Lower lobe of right lung (tissue), 2 donors: ENCODE measurements at regions not wholly inside any gene's neighbourhood (a gene's known extent, or its start where the extent isn't known, plus 50 kb on each side); places are given as distances from the start of the nearest gene placed in this dataset.

Experiments used
- ATAC-seq, 2 donors: fragments of 200-7000 bp; cut with Tn5 transposase; one replicate each; pipeline ENCODE4 v1.9.1; 2020 to 2022; ENCODE audit warnings: mild to moderate bottlenecking in 2 of 2, moderate library complexity in 2 of 2
- DNase-seq: peaks from one replicate; pipeline ENCODE4 v3.0.0-alpha.2; 2020
- H3K27ac ChIP-seq: fragments of 200-600 bp; one replicate; pipeline ENCODE4 v1.8.0; 2022
- H3K27me3 ChIP-seq: fragments of 200-600 bp; one replicate; pipeline ENCODE4 v1.8.0; 2022; ENCODE audit warnings: low read depth
- H3K36me3 ChIP-seq: fragments of 200-600 bp; one replicate; pipeline ENCODE4 v1.8.0; 2022; ENCODE audit warnings: mild to moderate bottlenecking
- H3K4me1 ChIP-seq: fragments of 200-600 bp; one replicate; pipeline ENCODE4 v1.8.0; 2022
- H3K4me3 ChIP-seq: fragments of 200-600 bp; one replicate; pipeline ENCODE4 v1.8.0; 2022; ENCODE audit warnings: mild to moderate bottlenecking
- H3K9me3 ChIP-seq: fragments of 200-600 bp; one replicate; pipeline ENCODE4 v1.8.0; 2022
- CTCF ChIP-seq: fragments of 200-600 bp; IDR thresholded peaks from one replicate; pipeline ENCODE4 v1.8.0; 2022; ENCODE audit warnings: antibody characterized with exemption, mild to moderate bottlenecking
- intact Hi-C: fragments of 100-400 bp; cut with DNase I; formaldehyde crosslinking; loops from one replicate; pipeline ENCODE4 v1.11.0; 2022
- donor health status: DM: no; HTN: yes; CAD: no; lungs with severe emphysema.

- Histone ChIP-seq H3K36me3 (no peaks in the 10 kb centered on the region), H3K9me3 (no peaks in the 10 kb centered on the region), H3K27me3 (no peaks in the 10 kb centered on the region), H3K27ac (no peak overlapping the region), H3K4me3 (no peak overlapping the region), H3K4me1 (no peaks in the 10 kb centered on the region)
- intact Hi-C loops, result no loop called here
- ATAC-seq (no peak), DNase-seq (no peak)
- no peak for TF ChIP-seq CTCF
These were observed 103.5 kb upstream of the OTUD4 start for GRCh38 chr4:145283909-145284308.

- Histone ChIP-seq H3K27me3 (no peaks in the 10 kb centered on the region), H3K36me3 (no peaks in the 10 kb centered on the region), H3K4me3 (no peak overlapping the region), H3K9me3 (no peaks in the 10 kb centered on the region), H3K4me1 (no peaks in the 10 kb centered on the region), H3K27ac (no peak overlapping the region)
- no peak for ATAC-seq
- DNase-seq, result no peak
- intact Hi-C loops, result no loop called here
- no peak for TF ChIP-seq CTCF
These were observed 101.6 kb upstream of the OTUD4 start for GRCh38 chr4:145281951-145282350.

GRCh38 chr4:145281224-145281623 is 100.8 kb upstream of the OTUD4 start:
- H3K27me3 ChIP-seq, result no peaks in the 10 kb centered on the region
- H3K36me3 ChIP-seq, result no peaks in the 10 kb centered on the region
- H3K9me3 ChIP-seq, result no peaks in the 10 kb centered on the region
- DNase-seq (no peak), ATAC-seq (no peak)
- intact Hi-C loops, result no loop called here
- no peaks in the 10 kb centered on the region for H3K4me1 ChIP-seq
- H3K4me3 ChIP-seq, result no peak overlapping the region
- no peak overlapping the region for H3K27ac ChIP-seq
- no peak for TF ChIP-seq CTCF

GRCh38 chr4:145280541-145280940 is 100.2 kb upstream of the OTUD4 start:
- Histone ChIP-seq H3K4me3 (no peak overlapping the region), H3K36me3 (no peaks in the 10 kb centered on the region), H3K9me3 (no peaks in the 10 kb centered on the region), H3K27me3 (no peaks in the 10 kb centered on the region), H3K27ac (no peak overlapping the region), H3K4me1 (no peaks in the 10 kb centered on the region)
- no peak for DNase-seq
- no peak for ATAC-seq
- intact Hi-C loops, result no loop called here
- no peak for TF ChIP-seq CTCF

- Histone ChIP-seq H3K27me3 (no peaks in the 10 kb centered on the region), H3K36me3 (no peaks in the 10 kb centered on the region), H3K9me3 (no peaks in the 10 kb centered on the region), H3K4me1 (no peaks in the 10 kb centered on the region), H3K27ac (no peak overlapping the region), H3K4me3 (no peak overlapping the region)
- no peak for TF ChIP-seq CTCF
- ATAC-seq (no peak), DNase-seq (no peak)
- intact Hi-C loops, result no loop called here
These were observed 99.0 kb upstream of the OTUD4 start for GRCh38 chr4:145279122-145279960.
